ENCODE measurements at regions not wholly inside any gene's neighbourhood (a gene's known extent, or its start where the extent isn't known, plus 50 kb on each side); places are given as distances from the start of the nearest gene placed in this dataset.

DNA sequence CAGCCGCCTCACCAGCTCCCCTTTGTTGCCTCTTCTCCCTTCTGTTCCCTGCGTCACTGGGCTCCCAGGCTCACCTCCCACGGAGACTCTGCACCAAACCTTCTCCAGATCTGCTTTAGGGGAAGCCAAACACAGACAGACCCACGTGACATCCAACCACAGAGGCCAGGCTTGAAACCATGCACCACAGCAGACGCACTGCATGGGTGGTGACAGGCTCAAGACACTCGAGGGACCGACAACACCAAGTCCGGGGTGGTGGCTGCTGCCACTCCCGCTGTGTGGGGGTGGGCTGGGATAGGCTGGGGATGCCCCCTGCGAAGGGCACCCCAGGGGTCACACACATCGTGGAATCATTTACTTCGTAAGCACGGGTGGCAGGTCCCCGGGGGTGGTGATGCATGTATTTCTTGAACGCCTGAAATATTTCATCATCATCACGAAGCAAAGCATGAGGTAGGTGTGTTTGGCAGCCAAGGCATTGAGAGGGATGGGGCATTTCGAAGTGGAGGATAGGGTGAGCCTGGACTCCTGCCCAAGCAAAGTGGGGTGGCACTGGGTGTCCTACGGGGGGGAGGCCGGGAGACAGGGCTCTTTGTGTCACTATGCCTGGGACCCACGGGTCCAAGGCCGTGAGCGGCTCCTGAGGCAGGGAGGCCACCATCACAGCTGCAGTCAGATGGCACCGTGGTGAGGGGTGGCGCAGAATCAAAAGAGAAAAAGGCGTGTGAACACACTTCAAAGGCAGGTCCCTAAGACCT, 66.8 kb upstream of the RFLNA start (continued):
- TF ChIP-seq SMAD4 (CRISPR knock-in tag; conservative IDR thresholded peaks at IDR 0.05) (peak; percentile 75; the same call in 1 of the 2 replicates), ELF1 (tag; IDR thresholded peaks at IDR 0.05) (no peak), ZNF695 (CRISPR knock-in tag; IDR thresholded peaks at IDR 0.05) (no peak), IFI16 (CRISPR knock-in tag; IDR thresholded peaks at IDR 0.05) (no peak), HDAC8 (tag; IDR thresholded peaks at IDR 0.05) (0 out of 2 replicates have a peak, but pooled peaks have one; percentile 33), ZNF253 (CRISPR knock-in tag; conservative IDR thresholded peaks at IDR 0.05) (no peak), NR2C1 (IDR thresholded peaks at IDR 0.05) (no peak), NR2C1 (tag; IDR thresholded peaks at IDR 0.05) (0 out of 2 replicates have a peak, but pooled peaks have one; percentile 33), ZC3H11A (IDR thresholded peaks at IDR 0.05; ENCODE audit: low read depth, low read length) (no peak), ZBTB8A (IDR thresholded peaks at IDR 0.05; ENCODE audit: partially characterized antibody) (no peak), SAFB2 (IDR thresholded peaks at IDR 0.05; ENCODE audit: borderline replicate concordance, low read depth, low read length, severe bottlenecking) (no peak), ZNF583 (CRISPR knock-in tag; IDR thresholded peaks at IDR 0.05) (no peak), CC2D1A (IDR thresholded peaks at IDR 0.05) (no peak), JUNB (CRISPR knock-in tag; conservative IDR thresholded peaks at IDR 0.05) (no peak), ZNF584 (CRISPR knock-in tag; IDR thresholded peaks at IDR 0.05; ENCODE audit: low read depth) (peak; percentile 96), ETV6 (IDR thresholded peaks at IDR 0.05; ENCODE audit: borderline replicate concordance in 1 of 2, low read depth in 2 of 2, low read length in 1 of 2) (no peak), ETV6 (CRISPR knock-in tag; IDR thresholded peaks at IDR 0.05; ENCODE audit: borderline replicate concordance) (no peak), CREBBP (IDR thresholded peaks at IDR 0.05; ENCODE audit: low read depth, low read length) (no peak), SRSF7 (optimal IDR thresholded peaks at IDR 0.05; ENCODE audit: low read depth, low read length) (no peak)
- TF ChIP-seq, protein P1, sequence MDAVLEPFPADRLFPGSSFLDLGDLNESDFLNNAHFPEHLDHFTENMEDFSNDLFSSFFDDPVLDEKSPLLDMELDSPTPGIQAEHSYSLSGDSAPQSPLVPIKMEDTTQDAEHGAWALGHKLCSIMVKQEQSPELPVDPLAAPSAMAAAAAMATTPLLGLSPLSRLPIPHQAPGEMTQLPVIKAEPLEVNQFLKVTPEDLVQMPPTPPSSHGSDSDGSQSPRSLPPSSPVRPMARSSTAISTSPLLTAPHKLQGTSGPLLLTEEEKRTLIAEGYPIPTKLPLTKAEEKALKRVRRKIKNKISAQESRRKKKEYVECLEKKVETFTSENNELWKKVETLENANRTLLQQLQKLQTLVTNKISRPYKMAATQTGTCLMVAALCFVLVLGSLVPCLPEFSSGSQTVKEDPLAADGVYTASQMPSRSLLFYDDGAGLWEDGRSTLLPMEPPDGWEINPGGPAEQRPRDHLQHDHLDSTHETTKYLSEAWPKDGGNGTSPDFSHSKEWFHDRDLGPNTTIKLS (IDR thresholded peaks at IDR 0.05; ENCODE audit: borderline replicate concordance, low read depth) = peak; percentile 15; the same call in 1 of the 2 replicates
- TF ChIP-seq, protein P2, sequence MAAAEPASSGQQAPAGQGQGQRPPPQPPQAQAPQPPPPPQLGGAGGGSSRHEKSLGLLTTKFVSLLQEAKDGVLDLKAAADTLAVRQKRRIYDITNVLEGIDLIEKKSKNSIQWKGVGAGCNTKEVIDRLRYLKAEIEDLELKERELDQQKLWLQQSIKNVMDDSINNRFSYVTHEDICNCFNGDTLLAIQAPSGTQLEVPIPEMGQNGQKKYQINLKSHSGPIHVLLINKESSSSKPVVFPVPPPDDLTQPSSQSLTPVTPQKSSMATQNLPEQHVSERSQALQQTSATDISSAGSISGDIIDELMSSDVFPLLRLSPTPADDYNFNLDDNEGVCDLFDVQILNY (CRISPR knock-in tag; IDR thresholded peaks at IDR 0.05) = no peak
- TF ChIP-seq, protein P3, sequence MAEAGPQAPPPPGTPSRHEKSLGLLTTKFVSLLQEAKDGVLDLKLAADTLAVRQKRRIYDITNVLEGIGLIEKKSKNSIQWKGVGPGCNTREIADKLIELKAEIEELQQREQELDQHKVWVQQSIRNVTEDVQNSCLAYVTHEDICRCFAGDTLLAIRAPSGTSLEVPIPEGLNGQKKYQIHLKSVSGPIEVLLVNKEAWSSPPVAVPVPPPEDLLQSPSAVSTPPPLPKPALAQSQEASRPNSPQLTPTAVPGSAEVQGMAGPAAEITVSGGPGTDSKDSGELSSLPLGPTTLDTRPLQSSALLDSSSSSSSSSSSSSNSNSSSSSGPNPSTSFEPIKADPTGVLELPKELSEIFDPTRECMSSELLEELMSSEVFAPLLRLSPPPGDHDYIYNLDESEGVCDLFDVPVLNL (CRISPR knock-in tag; IDR thresholded peaks at IDR 0.05; ENCODE audit: low read depth) = no peak
- TF ChIP-seq, protein P4, sequence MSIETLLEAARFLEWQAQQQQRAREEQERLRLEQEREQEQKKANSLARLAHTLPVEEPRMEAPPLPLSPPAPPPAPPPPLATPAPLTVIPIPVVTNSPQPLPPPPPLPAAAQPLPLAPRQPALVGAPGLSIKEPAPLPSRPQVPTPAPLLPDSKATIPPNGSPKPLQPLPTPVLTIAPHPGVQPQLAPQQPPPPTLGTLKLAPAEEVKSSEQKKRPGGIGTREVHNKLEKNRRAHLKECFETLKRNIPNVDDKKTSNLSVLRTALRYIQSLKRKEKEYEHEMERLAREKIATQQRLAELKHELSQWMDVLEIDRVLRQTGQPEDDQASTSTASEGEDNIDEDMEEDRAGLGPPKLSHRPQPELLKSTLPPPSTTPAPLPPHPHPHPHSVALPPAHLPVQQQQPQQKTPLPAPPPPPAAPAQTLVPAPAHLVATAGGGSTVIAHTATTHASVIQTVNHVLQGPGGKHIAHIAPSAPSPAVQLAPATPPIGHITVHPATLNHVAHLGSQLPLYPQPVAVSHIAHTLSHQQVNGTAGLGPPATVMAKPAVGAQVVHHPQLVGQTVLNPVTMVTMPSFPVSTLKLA (conservative IDR thresholded peaks at IDR 0.05) = no peak
- TF ChIP-seq, protein P5, sequence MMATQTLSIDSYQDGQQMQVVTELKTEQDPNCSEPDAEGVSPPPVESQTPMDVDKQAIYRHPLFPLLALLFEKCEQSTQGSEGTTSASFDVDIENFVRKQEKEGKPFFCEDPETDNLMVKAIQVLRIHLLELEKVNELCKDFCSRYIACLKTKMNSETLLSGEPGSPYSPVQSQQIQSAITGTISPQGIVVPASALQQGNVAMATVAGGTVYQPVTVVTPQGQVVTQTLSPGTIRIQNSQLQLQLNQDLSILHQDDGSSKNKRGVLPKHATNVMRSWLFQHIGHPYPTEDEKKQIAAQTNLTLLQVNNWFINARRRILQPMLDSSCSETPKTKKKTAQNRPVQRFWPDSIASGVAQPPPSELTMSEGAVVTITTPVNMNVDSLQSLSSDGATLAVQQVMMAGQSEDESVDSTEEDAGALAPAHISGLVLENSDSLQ (IDR thresholded peaks at IDR 0.05) = no peak
